PC-9 (cell line): ENCODE measurements at regions not wholly inside any gene's neighbourhood (a gene's known extent, or its start where the extent isn't known, plus 50 kb on each side); places are given as distances from the start of the nearest gene placed in this dataset.

Experiments
- BruUV-seq: library from RNA; stranded (reverse); fragments of 400-500 nt; replicated peaks from 2 replicates; lab custom pipeline; 2021; lab: Mats Ljungman, UMichigan
- CTCF ChIA-PET: fragments of 300-600 bp; sonication (Branson Sonifier 250); formaldehyde crosslinking; loops from one replicate; lab custom pipeline; 2022; ENCODE audit warnings: antibody characterized with exemption; lab: Charles Lee
- POLR2A ChIA-PET: fragments of 300-600 bp; sonication (Branson Sonifier 250); formaldehyde crosslinking; loops from one replicate; lab custom pipeline; 2022; ENCODE audit warnings: antibody characterized with exemption; ENCODE audit not compliant: unreplicated experiment; lab: Charles Lee
- DNase-seq, 2 experiments: peaks; one replicate each; pipeline versions ENCODE4 v3.0.0 to v3.0.0-alpha.2; 2015 to 2022; ENCODE audit warnings: mixed read lengths in 1 of 2
- H2AFZ ChIP-seq: fragments of 200-600 bp; sonication (generic); 2 replicates; pipeline ENCODE4 v1.8.1; 2017; ENCODE audit warnings: antibody characterized with exemption
- H3F3A ChIP-seq: fragments of 200-600 bp; sonication (generic); 2 replicates; pipeline ENCODE4 v1.8.1; 2017; ENCODE audit warnings: antibody characterized with exemption, mild to moderate bottlenecking, low read depth; ENCODE audit not compliant: insufficient read depth
- H3K27ac ChIP-seq: fragments of 200-600 bp; sonication (generic); 2 replicates; pipeline ENCODE4 v1.6.1; 2016; ENCODE audit warnings: mixed run types
- H3K27me3 ChIP-seq: fragments of 200-600 bp; sonication (generic); 2 replicates; pipeline ENCODE4 v1.6.1; 2016; ENCODE audit warnings: low read depth, mixed run types; ENCODE audit not compliant: insufficient read depth
- H3K36me3 ChIP-seq: fragments of 200-600 bp; sonication (generic); 2 replicates; pipeline ENCODE4 v1.6.1; 2016; ENCODE audit warnings: low read depth, mixed run types
- H3K4me1 ChIP-seq: fragments of 200-600 bp; sonication (generic); replicated peaks from 2 replicates; pipeline ENCODE4 v1.6.1; 2016; ENCODE audit warnings: mixed run types; ENCODE audit not compliant: insufficient read depth
- H3K4me2 ChIP-seq: fragments of 200-600 bp; sonication (generic); 2 replicates; pipeline ENCODE4 v1.6.1; 2017; ENCODE audit warnings: mixed run types
- H3K4me3 ChIP-seq: fragments of 200-600 bp; sonication (generic); 2 replicates; pipeline ENCODE4 v1.6.1; 2016; ENCODE audit warnings: mixed run types
- H3K79me2 ChIP-seq: fragments of 200-600 bp; sonication (generic); 2 replicates; pipeline ENCODE4 v1.6.1; 2017; ENCODE audit warnings: low read depth, mixed run types
- H3K9me2 ChIP-seq: fragments of 200-600 bp; sonication (generic); 2 replicates; pipeline ENCODE4 v1.8.1; 2017; ENCODE audit warnings: mild to moderate bottlenecking; ENCODE audit not compliant: insufficient read depth
- H3K9me3 ChIP-seq: fragments of 200-600 bp; sonication (generic); 2 replicates; pipeline ENCODE4 v1.8.1; 2016; ENCODE audit warnings: low read depth; ENCODE audit not compliant: insufficient read depth
- H4K20me1 ChIP-seq: fragments of 200-600 bp; sonication (generic); 2 replicates; pipeline ENCODE4 v1.8.1; 2017; ENCODE audit not compliant: insufficient read depth
- CTCF ChIP-seq: fragments of 200-600 bp; sonication (generic); conservative IDR thresholded peaks from 2 replicates; pipeline ENCODE4 v1.6.1; 2017; ENCODE audit warnings: mixed run types, antibody characterized with exemption, mild to moderate bottlenecking, moderate library complexity
- EZH2 ChIP-seq: fragments of 200-600 bp; sonication (generic); IDR thresholded peaks from 2 replicates; pipeline ENCODE4 v1.8.0; 2017; ENCODE audit warnings: antibody characterized with exemption, low read depth
- intact Hi-C: fragments of 100-400 bp; cut with micrococcal nuclease; formaldehyde crosslinking; loops from one replicate; pipeline ENCODE4 v1.10.0; 2022; ENCODE audit not compliant: unreplicated experiment

GRCh38 chr22:49365910-49366309, 461.8 kb downstream of the BRD1 start:
- Histone ChIP-seq H3K9me3 (no peaks in the 10 kb centered on the region), H3K9me2 (no peaks in the 10 kb centered on the region), H3K4me1 (no peaks in the 10 kb centered on the region), H3K4me2 (no peak overlapping the region), H2AFZ (no peak overlapping the region), H3F3A (no peaks in the 10 kb centered on the region), H3K27ac (no peak overlapping the region), H4K20me1 (0 out of 2 replicates have a peak, but pooled peaks cover 4% of the 10 kb centered on the region), H3K36me3 (no peaks in the 10 kb centered on the region), H3K4me3 (no peak overlapping the region), H3K27me3 (peaks cover 95% of the 10 kb centered on the region), H3K79me2 (no peaks in the 10 kb centered on the region)
- POLR2A ChIA-PET, result no interaction called here
- intact Hi-C loops, result no loop called here
- no TSS peak for BruUV-seq
- no peak for DNase-seq
- TF ChIP-seq EZH2 (no peak), CTCF (no peak)
- CTCF ChIA-PET, result no interaction called here

- H3K9me3 ChIP-seq, result no peaks in the 10 kb centered on the region
Observed at GRCh38 chr22:49365191-49365837, 462.4 kb downstream of the BRD1 start.

GRCh38 chr22:49364398-49364797, 463.3 kb downstream of the BRD1 start:
- Histone ChIP-seq H2AFZ (no peak overlapping the region), H3K36me3 (no peaks in the 10 kb centered on the region), H3K27me3 (peaks cover 95% of the 10 kb centered on the region), H3F3A (no peaks in the 10 kb centered on the region), H3K9me2 (no peaks in the 10 kb centered on the region), H3K4me1 (no peaks in the 10 kb centered on the region), H3K79me2 (no peaks in the 10 kb centered on the region), H3K4me2 (no peak overlapping the region), H3K27ac (no peak overlapping the region), H3K9me3 (no peaks in the 10 kb centered on the region), H3K4me3 (no peak overlapping the region), H4K20me1 (0 out of 2 replicates have a peak, but pooled peaks cover 13% of the 10 kb centered on the region)
- TF ChIP-seq EZH2 (no peak), CTCF (no peak)
- intact Hi-C loops, result no loop called here
- no peak for DNase-seq
- ChIA-PET POLR2A (no interaction called here), CTCF (no interaction called here)
- BruUV-seq, result no TSS peak

More at GRCh38 chr22:49365191-49365837, 462.4 kb downstream of the BRD1 start:
- Histone ChIP-seq H3K4me1 (no peaks in the 10 kb centered on the region), H3K27ac (no peak overlapping the region), H3K9me2 (no peaks in the 10 kb centered on the region), H3K4me2 (no peak overlapping the region), H3K36me3 (no peaks in the 10 kb centered on the region), H4K20me1 (0 out of 2 replicates have a peak, but pooled peaks cover 10% of the 10 kb centered on the region), H2AFZ (no peak overlapping the region), H3K27me3 (peaks cover 95% of the 10 kb centered on the region), H3F3A (no peaks in the 10 kb centered on the region), H3K79me2 (no peaks in the 10 kb centered on the region), H3K4me3 (no peak overlapping the region)
- POLR2A ChIA-PET, result no interaction called here
- CTCF ChIA-PET, result no interaction called here
- intact Hi-C loops, result no loop called here
- TF ChIP-seq CTCF (no peak), EZH2 (no peak)
- no peak for DNase-seq
- no TSS peak for BruUV-seq
